ENCODE measurements at regions not wholly inside any gene's neighbourhood (a gene's known extent, or its start where the extent isn't known, plus 50 kb on each side); places are given as distances from the start of the nearest gene placed in this dataset.
"Not testable (repeated sequence)": the region's sequence is repeated elsewhere in the genome, so short reads cannot be mapped to it uniquely, and the experiment has no call there.

GRCh38 chr17:68700421-68700820, 99.3 kb upstream of the FAM20A start:
- DNase-seq: no peak

- DNase-seq: no peak
These were observed 98.8 kb upstream of the FAM20A start for GRCh38 chr17:68699936-68700335.

DNA sequence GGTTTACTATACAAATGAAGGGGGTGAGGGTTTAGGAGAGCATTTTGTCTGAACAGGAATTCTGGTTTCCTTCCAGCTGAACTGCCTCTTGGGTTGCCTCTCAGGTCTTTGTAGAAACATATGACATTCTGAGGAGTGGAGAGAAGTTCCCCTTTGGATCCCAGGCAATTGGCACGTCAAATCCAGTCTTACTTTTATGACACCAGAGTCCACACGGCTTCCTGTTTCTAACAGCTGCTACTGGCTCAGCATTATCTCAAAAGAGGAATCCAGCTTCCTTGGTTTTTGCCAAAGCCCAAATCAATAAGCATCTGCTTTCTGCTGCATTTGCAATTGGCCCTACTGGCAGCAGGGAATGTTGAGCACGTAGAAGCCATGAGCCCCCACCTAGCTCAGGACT, 97.6 kb upstream of the FAM20A start:
- DNase-seq: no peak

GRCh38 chr17:68697850-68698361, 96.7 kb upstream of the FAM20A start:
- DNase-seq: no peak

- no peak for DNase-seq
These were observed 94.5 kb upstream of the FAM20A start for GRCh38 chr17:68695659-68696058.

GRCh38 chr17:68694791-68695485, 93.8 kb upstream of the FAM20A start:
- DNase-seq: peak; percentile 4

- DNase-seq: no peak
These were observed 92.7 kb upstream of the FAM20A start for GRCh38 chr17:68693896-68694295.

DNA sequence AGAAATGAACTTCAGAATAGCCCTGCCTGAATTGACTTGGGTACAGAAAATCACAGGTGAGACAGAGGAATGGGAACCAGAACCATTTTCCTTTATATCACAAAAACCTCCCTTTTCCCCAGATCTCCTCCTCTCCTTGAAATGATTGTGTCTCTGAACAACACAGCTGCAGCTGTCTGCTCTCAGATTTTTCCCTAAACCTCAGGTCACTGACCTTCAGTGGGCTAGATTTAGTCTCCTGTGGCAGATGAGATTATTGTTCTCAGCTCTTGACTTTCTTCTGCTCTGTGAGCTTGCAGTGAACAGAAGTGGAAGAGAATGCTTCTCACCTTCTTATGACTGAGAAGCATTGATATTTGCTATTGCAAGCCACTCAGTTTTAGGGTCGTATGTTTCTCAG, 92.3 kb upstream of the FAM20A start:
- DNase-seq: no peak

GRCh38 chr17:68686108-68686988, 85.2 kb upstream of the FAM20A start:
- no peak for DNase-seq

DNA sequence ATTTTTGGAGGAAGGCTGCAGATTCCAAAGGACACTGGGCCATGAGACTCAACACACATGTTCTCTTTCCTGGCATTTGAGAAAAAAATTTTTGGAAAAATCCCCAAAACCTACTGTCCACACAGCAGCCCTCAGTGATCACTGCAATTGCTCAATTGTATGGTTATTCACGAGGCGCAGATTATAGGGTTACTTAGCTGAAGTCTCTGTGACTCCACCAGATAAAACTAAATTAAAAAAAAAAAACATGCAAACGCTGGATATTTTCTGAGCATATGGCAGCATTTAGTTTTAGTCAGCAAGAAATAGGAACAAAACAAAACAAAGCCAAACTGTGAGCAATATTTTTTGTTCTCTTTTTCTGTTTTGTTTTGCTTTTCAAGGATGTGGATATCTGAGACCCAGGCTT, 83.8 kb upstream of the FAM20A start:
- no peak for DNase-seq

GRCh38 chr17:68682903-68683302, 81.7 kb upstream of the FAM20A start:
- DNase-seq: no peak

DNA sequence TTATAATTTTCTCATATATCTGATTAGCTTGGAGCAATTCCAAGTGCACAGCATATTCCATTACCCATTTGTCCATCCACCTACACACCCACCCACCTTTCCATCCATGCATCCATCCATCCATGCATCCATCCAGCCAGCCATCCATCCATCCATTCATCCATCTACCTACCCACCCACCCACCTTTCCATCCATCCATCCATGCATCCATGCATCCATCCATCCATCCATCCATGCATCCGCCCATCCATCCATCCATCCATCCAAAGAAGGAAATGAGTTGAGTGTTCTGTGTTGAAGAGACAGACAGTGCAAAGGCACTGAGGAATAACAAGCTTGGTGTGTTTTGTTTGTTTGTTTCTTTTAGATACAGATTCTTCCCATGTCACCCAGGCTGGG, 78.7 kb upstream of the FAM20A start:
- DNase-seq: no peak

- no peak for DNase-seq
These were observed 75.7 kb upstream of the FAM20A start for GRCh38 chr17:68676856-68677255.

- DNase-seq: no peak
These were observed 74.6 kb upstream of the FAM20A start for GRCh38 chr17:68675723-68676122.

- DNase-seq: no peak
These were observed 73.1 kb upstream of the FAM20A start for GRCh38 chr17:68674029-68674925.

GRCh38 chr17:68670967-68671693, 70.0 kb upstream of the FAM20A start:
- no peak for DNase-seq

DNA sequence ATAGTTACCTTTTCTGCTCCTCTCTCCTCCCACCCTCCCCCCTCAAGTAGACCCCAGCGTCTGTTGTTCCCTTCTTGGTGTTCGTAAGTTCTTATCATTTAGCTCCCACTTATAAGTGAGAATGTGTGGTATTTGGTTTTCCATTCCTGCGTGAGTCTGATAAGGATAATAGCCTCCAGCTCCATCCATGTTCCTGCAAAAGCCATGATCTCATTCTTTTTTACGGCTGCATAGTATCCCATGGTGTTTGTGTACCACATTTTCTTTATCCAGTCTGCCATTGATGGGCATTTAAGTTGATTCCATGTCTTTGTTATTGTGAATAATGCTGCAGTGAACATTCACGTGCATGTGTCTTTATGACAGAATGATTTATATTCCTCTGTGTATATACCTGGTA, 65.3 kb upstream of the FAM20A start:
- not testable (repeated sequence) for DNase-seq

GRCh38 chr17:68665373-68665772, 64.2 kb upstream of the FAM20A start:
- no peak for DNase-seq

GRCh38 chr17:68662479-68662878, 61.3 kb upstream of the FAM20A start:
- no peak for DNase-seq

GRCh38 chr17:68662037-68662432, 60.9 kb upstream of the FAM20A start:
- DNase-seq: no peak

DNA sequence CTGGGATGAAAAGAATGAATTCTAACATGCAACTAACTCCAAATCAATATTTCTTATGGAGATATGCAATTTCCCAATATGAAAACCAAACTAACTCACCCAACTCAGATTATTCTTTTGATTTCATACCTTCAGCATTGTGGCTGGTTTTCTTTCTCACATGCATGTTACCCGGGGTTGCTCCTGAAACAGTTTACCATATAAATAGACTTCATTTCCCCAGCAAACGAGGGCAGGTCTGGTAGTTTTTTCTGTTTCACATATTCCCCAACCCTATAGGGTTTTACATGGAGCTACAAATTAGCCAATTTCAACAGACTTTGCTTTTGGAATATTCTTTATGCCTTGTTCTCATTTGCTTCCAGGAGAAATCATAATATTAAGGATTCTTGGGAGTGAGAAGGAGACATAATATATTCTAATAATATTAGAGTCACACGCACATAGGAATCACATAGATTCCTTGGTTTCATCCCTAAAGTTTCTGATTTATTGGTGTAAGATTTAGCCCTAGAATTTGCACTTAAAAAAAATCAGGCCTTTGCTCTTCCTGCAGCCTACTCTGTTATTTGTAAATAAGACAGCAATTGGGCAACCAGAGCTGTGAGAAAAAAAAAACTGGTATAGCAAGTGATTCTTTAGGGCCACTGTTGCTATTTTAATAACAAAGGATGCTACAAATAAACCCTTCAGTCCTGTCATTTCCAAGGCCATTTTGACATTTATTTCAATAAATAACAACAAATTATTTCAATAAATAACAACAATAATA, 60.3 kb upstream of the FAM20A start:
- DNase-seq: no peak

DNA sequence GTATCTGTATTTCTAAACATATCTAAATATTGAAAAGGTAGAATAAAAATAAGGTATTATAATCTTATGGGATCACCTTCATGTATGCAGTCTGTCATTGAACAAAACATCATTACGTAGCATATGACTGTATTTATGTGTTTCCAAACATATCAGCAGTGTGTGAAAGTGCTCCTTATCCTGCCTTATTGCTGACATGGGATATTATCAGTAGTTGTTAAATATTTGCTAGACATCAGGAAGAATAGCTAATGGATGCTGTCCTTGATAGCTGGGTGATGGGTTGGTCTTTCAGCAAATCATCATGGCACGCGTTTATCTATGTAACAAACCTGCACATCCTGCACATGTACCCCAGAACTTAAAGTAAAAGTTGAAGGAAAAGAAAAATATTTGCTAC, 59.1 kb upstream of the FAM20A start:
- DNase-seq: no peak
